Stimulated activated CD4-positive, alpha-beta T cell treated with anti-CD3 and anti-CD28 coated beads, Interleukin-2, amount 100 ng/mL, for 4 hours (primary cell): ENCODE measurements at regions not wholly inside any gene's neighbourhood (a gene's known extent, or its start where the extent isn't known, plus 50 kb on each side); places are given as distances from the start of the nearest gene placed in this dataset.
"Not testable (repeated sequence)": the region's sequence is repeated elsewhere in the genome, so short reads cannot be mapped to it uniquely, and the experiment has no call there.

Experiments used
- DNase-seq: peaks from one replicate; pipeline ENCODE4 v3.0.0-alpha.2; 2020; ENCODE audit warnings: low read depth

GRCh38 chr21:15932726-15933125 lies 202.9 kb downstream of the USP25 start:
- DNase-seq: no peak

GRCh38 chr21:15935530-15935929 lies 205.7 kb downstream of the USP25 start:
- no peak for DNase-seq

DNA sequence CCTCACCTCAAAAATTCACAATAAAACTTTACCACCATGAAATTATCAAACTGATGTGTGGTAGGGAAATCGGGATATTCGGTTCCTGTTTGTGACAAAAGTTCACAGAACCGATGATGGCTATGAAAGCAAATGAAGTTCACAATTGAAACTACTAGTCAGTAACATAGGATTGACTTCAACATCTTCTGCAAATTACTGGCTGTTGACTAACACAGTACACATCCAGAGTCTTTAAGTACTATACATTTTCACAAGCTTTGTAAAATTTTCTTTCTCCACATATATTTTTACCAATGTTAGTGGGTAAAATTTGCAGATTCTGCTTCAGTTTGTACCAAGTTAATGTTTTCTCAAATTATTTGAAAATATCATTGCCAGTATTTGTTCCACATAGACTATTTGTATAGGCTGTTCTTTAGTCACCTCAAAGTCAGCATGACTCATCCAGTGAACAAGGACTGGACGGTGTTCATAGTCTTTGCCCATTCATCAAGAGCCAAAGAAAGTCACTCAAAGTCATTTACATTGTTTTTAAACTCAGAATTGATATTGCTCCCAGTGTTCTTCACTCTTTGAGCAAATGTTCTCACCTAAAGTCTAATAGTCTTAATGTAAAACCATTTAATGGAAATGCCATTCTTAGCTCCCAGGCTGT lies 213.4 kb downstream of the USP25 start:
- DNase-seq: no peak

DNA sequence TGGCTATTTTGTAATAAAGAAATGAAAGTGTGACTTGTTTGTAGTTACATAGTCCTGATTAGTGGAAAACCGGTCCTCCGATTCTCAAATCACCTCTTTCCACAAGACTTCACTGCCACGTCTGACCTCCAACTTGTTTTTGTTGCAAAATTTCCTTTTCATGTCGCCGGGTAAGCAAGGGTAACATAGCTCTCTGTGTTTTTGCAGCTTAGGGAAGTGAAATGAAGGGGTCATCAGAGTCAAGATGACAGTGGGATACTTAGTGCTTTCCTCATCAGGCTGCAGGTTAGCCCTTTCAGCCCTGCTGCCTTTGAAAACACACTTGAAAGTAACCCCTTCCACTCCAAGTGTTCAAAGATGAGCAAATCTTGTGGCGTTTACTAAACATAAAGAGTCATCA lies 217.9 kb downstream of the USP25 start:
- DNase-seq: no peak

- no peak for DNase-seq
Measured at GRCh38 chr21:15953551-15954116, 223.9 kb downstream of the USP25 start.

DNA sequence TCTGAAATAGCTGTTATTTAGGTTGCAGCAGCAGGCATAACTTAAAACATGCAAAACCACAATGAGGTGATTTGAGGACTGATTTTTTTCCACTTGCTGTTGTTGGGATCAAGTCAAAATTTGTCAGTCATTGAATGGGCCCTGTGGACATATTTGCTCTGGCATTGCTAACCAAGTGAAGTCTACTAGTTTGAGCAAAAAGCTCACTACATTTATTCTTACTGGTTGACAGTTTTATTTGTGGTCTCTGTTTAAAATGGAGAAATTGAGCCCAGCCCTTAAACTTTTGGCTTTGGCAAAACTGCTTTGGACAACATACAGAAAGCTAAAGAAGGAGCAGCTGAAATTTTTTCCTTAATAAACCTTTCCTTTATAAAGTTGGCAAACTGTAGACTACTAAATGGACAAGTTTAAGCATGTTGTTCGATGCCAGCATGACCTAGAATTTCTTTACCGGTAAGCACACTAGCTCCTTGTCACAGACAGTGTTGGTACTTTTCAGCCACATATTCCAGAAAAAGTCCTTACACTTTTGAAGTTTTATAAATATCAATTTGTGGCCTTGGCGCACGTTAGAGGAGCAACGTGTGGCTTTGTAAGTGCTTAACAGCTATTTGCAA lies 234.6 kb downstream of the USP25 start:
- DNase-seq: no peak

DNA sequence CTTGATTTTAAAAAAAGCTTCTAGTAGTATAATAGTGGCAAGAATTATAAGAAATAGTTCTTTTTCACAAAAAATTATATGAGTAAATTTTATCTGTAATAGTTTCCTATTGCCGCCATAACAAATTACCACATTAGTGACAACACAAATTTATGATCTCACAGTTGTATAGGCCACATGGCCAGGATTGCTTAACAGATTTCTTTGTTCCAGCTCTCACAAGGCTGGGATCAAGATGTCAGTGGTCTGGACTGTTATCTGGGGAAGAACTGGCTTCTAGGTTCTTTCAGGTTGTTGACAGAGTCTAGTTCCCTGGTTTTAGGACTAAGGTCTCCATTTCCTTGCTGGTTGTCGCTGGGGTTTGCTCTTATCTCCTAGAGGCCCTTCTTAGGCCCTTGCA lies 236.4 kb downstream of the USP25 start:
- no peak for DNase-seq

- DNase-seq: no peak
Measured at GRCh38 chr21:15966651-15967050, 236.9 kb downstream of the USP25 start.

GRCh38 chr21:15967661-15968060 lies 237.9 kb downstream of the USP25 start:
- DNase-seq: no peak

GRCh38 chr21:15968776-15969310 lies 239.1 kb downstream of the USP25 start:
- DNase-seq: no peak

GRCh38 chr21:15976807-15977206 lies 247.0 kb downstream of the USP25 start:
- DNase-seq: no peak

GRCh38 chr21:15978215-15978738 lies 248.5 kb downstream of the USP25 start:
- no peak for DNase-seq

DNA sequence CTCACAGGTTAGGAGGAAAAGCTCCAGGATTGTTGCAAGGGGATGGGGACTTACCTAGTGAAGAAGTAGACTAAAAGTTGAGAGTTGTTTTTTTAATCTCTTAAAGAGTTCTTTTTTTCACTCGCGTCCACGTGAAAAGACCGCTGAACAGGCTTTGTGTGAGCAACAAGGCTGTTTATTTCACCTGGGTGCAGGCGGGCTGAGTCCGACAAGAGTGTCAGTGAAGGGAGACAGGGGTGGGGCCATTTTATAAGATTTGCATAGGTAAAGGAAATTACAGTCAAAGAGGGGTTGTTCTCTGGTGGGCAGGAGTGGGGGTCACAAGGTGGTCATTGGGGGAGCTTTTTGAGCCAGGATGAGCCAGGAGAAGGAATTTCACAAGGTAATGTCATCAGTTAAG lies 249.7 kb downstream of the USP25 start:
- not testable (repeated sequence) for DNase-seq

GRCh38 chr21:15986277-15986676 lies 256.5 kb downstream of the USP25 start:
- no peak for DNase-seq

- no peak for DNase-seq
Measured at GRCh38 chr21:15992171-15992570, 262.4 kb downstream of the USP25 start.

GRCh38 chr21:15993951-15994350 lies 264.2 kb downstream of the USP25 start:
- no peak for DNase-seq

- DNase-seq: no peak
Measured at GRCh38 chr21:15999741-16000140, 270.0 kb downstream of the USP25 start.

DNA sequence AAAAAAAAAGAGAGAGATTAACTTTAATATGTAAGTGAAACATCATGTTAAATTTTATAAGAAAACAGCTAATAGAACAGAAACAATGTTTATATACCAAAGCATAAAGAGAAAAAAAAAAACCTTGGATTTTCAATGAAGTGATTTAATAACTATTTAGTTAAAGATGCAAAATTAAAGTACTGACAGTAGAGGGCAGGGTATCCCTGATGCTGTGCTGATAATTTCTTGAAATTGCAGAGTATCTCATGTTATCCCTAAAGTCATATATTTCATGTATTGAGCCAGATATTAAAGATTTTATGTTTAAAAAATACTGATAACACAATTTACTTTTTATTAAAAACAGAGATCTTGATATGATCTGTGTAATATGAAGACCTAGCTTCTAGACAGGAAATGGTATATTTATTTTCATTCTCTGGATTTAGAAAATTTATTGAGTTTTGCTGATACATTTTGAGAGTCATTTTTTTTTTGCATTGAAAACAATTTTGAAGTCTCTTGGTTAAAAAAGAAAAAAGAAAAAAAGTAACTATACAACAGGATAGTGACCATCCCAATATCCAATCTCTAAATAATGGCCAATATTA lies 273.2 kb downstream of the USP25 start:
- no peak for DNase-seq

- DNase-seq: no peak
Measured at GRCh38 chr21:16004086-16004485, 274.3 kb downstream of the USP25 start.

DNA sequence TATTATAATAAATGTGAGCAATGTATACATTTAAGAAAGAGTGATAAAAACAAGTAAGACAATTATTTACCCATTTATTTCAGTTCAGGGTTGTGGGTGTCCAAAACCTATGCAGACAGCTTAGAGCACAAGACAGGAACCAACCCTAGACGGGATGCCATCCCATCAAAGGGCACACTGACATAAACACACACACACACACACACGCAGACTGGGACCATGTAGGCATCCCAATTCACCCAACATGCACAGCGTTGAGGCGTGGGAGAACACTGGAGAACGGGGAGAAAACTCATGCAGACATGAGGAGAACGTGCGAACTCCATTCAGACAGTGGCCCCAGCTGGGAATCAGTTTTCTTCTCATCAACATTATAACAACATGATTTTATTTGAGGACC lies 274.7 kb downstream of the USP25 start:
- DNase-seq: no peak

DNA sequence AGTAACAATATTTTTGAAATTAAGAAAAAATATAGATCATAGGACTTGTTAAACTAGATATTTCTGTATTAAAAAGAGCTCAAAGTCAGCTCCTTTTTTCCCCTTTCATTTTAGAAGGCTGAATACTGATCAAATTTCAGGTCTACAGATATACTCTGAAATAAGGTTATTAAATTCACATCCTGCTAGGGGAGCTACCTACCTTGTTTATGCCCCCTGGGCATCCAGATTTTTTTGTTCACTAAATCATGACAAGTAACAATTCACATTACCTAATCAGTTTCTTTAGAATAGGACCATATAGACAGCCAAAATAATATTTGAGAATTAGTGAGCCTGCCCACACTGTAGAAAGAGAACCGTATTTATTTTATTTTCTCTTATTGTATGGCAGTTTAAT lies 276.2 kb downstream of the USP25 start:
- no peak for DNase-seq

DNA sequence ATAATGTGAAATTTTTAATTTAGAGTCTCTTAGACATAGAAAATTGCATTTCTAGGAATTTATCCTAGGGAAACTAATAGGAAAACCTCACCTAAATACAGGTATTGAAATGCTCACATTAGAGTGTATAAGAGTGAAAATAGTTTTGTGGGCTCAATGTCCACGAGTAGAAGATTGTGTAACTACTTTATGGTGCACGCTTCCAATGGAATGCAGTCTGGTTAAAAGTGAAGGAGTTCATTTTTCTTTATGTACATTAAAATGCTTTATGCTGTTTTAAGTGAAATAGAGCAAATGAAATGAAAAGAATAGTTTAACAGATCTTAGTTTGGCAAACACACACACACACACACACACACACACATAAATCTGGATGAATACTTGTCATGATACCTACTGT lies 278.2 kb downstream of the USP25 start:
- no peak for DNase-seq

- no peak for DNase-seq
Measured at GRCh38 chr21:16011719-16012118, 281.9 kb downstream of the USP25 start.
